ENCODE measurements at regions not wholly inside any gene's neighbourhood (a gene's known extent, or its start where the extent isn't known, plus 50 kb on each side); places are given as distances from the start of the nearest gene placed in this dataset.

GRCh38 chr12:19718401-19718800, 279.1 kb downstream of the AEBP2 start:
- no CpG with 5 or more reads among the region's 2 CpGs for WGBS (ENCODE audit: extremely low coverage, insufficient coverage, insufficient read length)
- H3K79me2 ChIP-seq (ENCODE audit: control insufficient read depth, insufficient read depth, low read length, poor library complexity): no peaks in the 10 kb centered on the region

GRCh38 chr12:19719672-19720071, 280.4 kb downstream of the AEBP2 start:
- no peak overlapping the region for H3K23ac ChIP-seq (ENCODE audit: low read length)
- H2AK5ac ChIP-seq (ENCODE audit: low read length): no peak overlapping the region
- no peak overlapping the region for H4K8ac ChIP-seq (ENCODE audit: low read depth, low read length)
- no peak overlapping the region for H3K9ac ChIP-seq (ENCODE audit: low read length)
- H4K91ac ChIP-seq (ENCODE audit: low read depth, low read length): no peak overlapping the region
- H3K4ac ChIP-seq (ENCODE audit: low read depth, low read length): no peak overlapping the region
- H3K27me3 ChIP-seq (ENCODE audit: insufficient read depth, low read length): no peaks in the 10 kb centered on the region
- H3K36me3 ChIP-seq (ENCODE audit: control insufficient read depth in 1 of 2, insufficient read depth in 2 of 2, low read length in 2 of 2): no peaks in the 10 kb centered on the region
- no peak overlapping the region for H2BK5ac ChIP-seq (ENCODE audit: low read depth, low read length, poor library complexity)
- no peak overlapping the region for H3K18ac ChIP-seq (ENCODE audit: low read length)
- H3K79me1 ChIP-seq (ENCODE audit: low read length): no peaks in the 10 kb centered on the region
- no peak overlapping the region for H3K27ac ChIP-seq (ENCODE audit: low read depth, low read length)
- WGBS (ENCODE audit: extremely low coverage, insufficient coverage, insufficient read length): no CpG with 5 or more reads among the region's 1 CpG
- no peak for DNase-seq
- no peak overlapping the region for H3K4me3 ChIP-seq (ENCODE audit: low read depth, low read length)
- H3K4me2 ChIP-seq (ENCODE audit: low read length): no peak overlapping the region
- H2AFZ ChIP-seq (ENCODE audit: insufficient read depth, low read length, poor library complexity): no peak overlapping the region
- H4K12ac ChIP-seq (ENCODE audit: low read depth, low read length): no peak overlapping the region
- no peak overlapping the region for H3K14ac ChIP-seq (ENCODE audit: low read length)
- H3K9me3 ChIP-seq (ENCODE audit: insufficient read depth, low read depth, low read length): no peaks in the 10 kb centered on the region
- H2BK120ac ChIP-seq (ENCODE audit: insufficient read depth, low read length, poor library complexity): no peak overlapping the region
- no peaks in the 10 kb centered on the region for H3K4me1 ChIP-seq (ENCODE audit: control insufficient read depth in 1 of 2, insufficient read depth in 2 of 2, low read length in 2 of 2)
- no peaks in the 10 kb centered on the region for H3K79me2 ChIP-seq (ENCODE audit: control insufficient read depth, insufficient read depth, low read length, poor library complexity)
- H2BK12ac ChIP-seq (ENCODE audit: low read length): no peak overlapping the region

More at GRCh38 chr12:19718401-19718800, 279.1 kb downstream of the AEBP2 start:
- no peak overlapping the region for H2AK5ac ChIP-seq (ENCODE audit: low read length)
- no peak overlapping the region for H3K4ac ChIP-seq (ENCODE audit: low read depth, low read length)
- H3K4me1 ChIP-seq (ENCODE audit: control insufficient read depth in 1 of 2, insufficient read depth in 2 of 2, low read length in 2 of 2): no peaks in the 10 kb centered on the region
- no peaks in the 10 kb centered on the region for H3K79me1 ChIP-seq (ENCODE audit: low read length)
- H3K27me3 ChIP-seq (ENCODE audit: insufficient read depth, low read length): no peaks in the 10 kb centered on the region
- H4K91ac ChIP-seq (ENCODE audit: low read depth, low read length): no peak overlapping the region
- no peak overlapping the region for H2AFZ ChIP-seq (ENCODE audit: insufficient read depth, low read length, poor library complexity)
- DNase-seq: no peak
- H3K23ac ChIP-seq (ENCODE audit: low read length): no peak overlapping the region
- no peak overlapping the region for H3K14ac ChIP-seq (ENCODE audit: low read length)
- no peak overlapping the region for H3K9ac ChIP-seq (ENCODE audit: low read length)
- no peak overlapping the region for H3K27ac ChIP-seq (ENCODE audit: low read depth, low read length)
- no peak overlapping the region for H2BK120ac ChIP-seq (ENCODE audit: insufficient read depth, low read length, poor library complexity)
- H3K18ac ChIP-seq (ENCODE audit: low read length): no peak overlapping the region
- no peak overlapping the region for H4K8ac ChIP-seq (ENCODE audit: low read depth, low read length)
- no peak overlapping the region for H2BK12ac ChIP-seq (ENCODE audit: low read length)
- no peak overlapping the region for H3K4me2 ChIP-seq (ENCODE audit: low read length)
- no peaks in the 10 kb centered on the region for H3K9me3 ChIP-seq (ENCODE audit: insufficient read depth, low read depth, low read length)
- H3K4me3 ChIP-seq (ENCODE audit: low read depth, low read length): no peak overlapping the region
- no peaks in the 10 kb centered on the region for H3K36me3 ChIP-seq (ENCODE audit: control insufficient read depth in 1 of 2, insufficient read depth in 2 of 2, low read length in 2 of 2)
- H4K12ac ChIP-seq (ENCODE audit: low read depth, low read length): no peak overlapping the region
- no peak overlapping the region for H2BK5ac ChIP-seq (ENCODE audit: low read depth, low read length, poor library complexity)

GRCh38 chr12:19726122-19726521, 286.8 kb downstream of the AEBP2 start:
- H3K27ac ChIP-seq (ENCODE audit: low read depth, low read length): no peak overlapping the region
- DNase-seq: no peak
- H3K36me3 ChIP-seq (ENCODE audit: control insufficient read depth in 1 of 2, insufficient read depth in 2 of 2, low read length in 2 of 2): no peaks in the 10 kb centered on the region
- no peak overlapping the region for H3K4me3 ChIP-seq (ENCODE audit: low read depth, low read length)
- no peak overlapping the region for H3K23ac ChIP-seq (ENCODE audit: low read length)
- H2BK120ac ChIP-seq (ENCODE audit: insufficient read depth, low read length, poor library complexity): no peak overlapping the region
- WGBS (ENCODE audit: extremely low coverage, insufficient coverage, insufficient read length): no CpG with 5 or more reads among the region's 5 CpGs
- H3K79me2 ChIP-seq (ENCODE audit: control insufficient read depth, insufficient read depth, low read length, poor library complexity): no peaks in the 10 kb centered on the region
- H3K14ac ChIP-seq (ENCODE audit: low read length): no peak overlapping the region
- no peak overlapping the region for H4K8ac ChIP-seq (ENCODE audit: low read depth, low read length)
- H3K79me1 ChIP-seq (ENCODE audit: low read length): no peaks in the 10 kb centered on the region
- H2BK5ac ChIP-seq (ENCODE audit: low read depth, low read length, poor library complexity): no peak overlapping the region
- no peak overlapping the region for H3K18ac ChIP-seq (ENCODE audit: low read length)
- H3K4ac ChIP-seq (ENCODE audit: low read depth, low read length): no peak overlapping the region
- H3K9me3 ChIP-seq (ENCODE audit: insufficient read depth, low read depth, low read length): peaks cover 16% of the 10 kb centered on the region
- H2AK5ac ChIP-seq (ENCODE audit: low read length): no peak overlapping the region
- H2AFZ ChIP-seq (ENCODE audit: insufficient read depth, low read length, poor library complexity): no peak overlapping the region
- no peaks in the 10 kb centered on the region for H3K4me1 ChIP-seq (ENCODE audit: control insufficient read depth in 1 of 2, insufficient read depth in 2 of 2, low read length in 2 of 2)
- H4K12ac ChIP-seq (ENCODE audit: low read depth, low read length): no peak overlapping the region
- H3K4me2 ChIP-seq (ENCODE audit: low read length): no peak overlapping the region
- H2BK12ac ChIP-seq (ENCODE audit: low read length): no peak overlapping the region
- no peaks in the 10 kb centered on the region for H3K27me3 ChIP-seq (ENCODE audit: insufficient read depth, low read length)
- H4K91ac ChIP-seq (ENCODE audit: low read depth, low read length): no peak overlapping the region
- H3K9ac ChIP-seq (ENCODE audit: low read length): no peak overlapping the region

GRCh38 chr12:19726592-19726991, 287.3 kb downstream of the AEBP2 start:
- Histone ChIP-seq H3K79me2 (ENCODE audit: control insufficient read depth, insufficient read depth, low read length, poor library complexity) (no peaks in the 10 kb centered on the region), H3K14ac (ENCODE audit: low read length) (no peak overlapping the region), H3K4me2 (ENCODE audit: low read length) (no peak overlapping the region), H3K79me1 (ENCODE audit: low read length) (no peaks in the 10 kb centered on the region), H2BK12ac (ENCODE audit: low read length) (no peak overlapping the region), H3K4me1 (ENCODE audit: control insufficient read depth in 1 of 2, insufficient read depth in 2 of 2, low read length in 2 of 2) (no peaks in the 10 kb centered on the region), H2BK120ac (ENCODE audit: insufficient read depth, low read length, poor library complexity) (no peak overlapping the region), H4K91ac (ENCODE audit: low read depth, low read length) (no peak overlapping the region), H3K23ac (ENCODE audit: low read length) (no peak overlapping the region), H3K9ac (ENCODE audit: low read length) (no peak overlapping the region), H3K9me3 (ENCODE audit: insufficient read depth, low read depth, low read length) (peaks cover 16% of the 10 kb centered on the region), H2AK5ac (ENCODE audit: low read length) (no peak overlapping the region), H3K4me3 (ENCODE audit: low read depth, low read length) (no peak overlapping the region), H4K12ac (ENCODE audit: low read depth, low read length) (no peak overlapping the region), H3K18ac (ENCODE audit: low read length) (no peak overlapping the region), H3K36me3 (ENCODE audit: control insufficient read depth in 1 of 2, insufficient read depth in 2 of 2, low read length in 2 of 2) (no peaks in the 10 kb centered on the region), H4K8ac (ENCODE audit: low read depth, low read length) (no peak overlapping the region), H2AFZ (ENCODE audit: insufficient read depth, low read length, poor library complexity) (no peak overlapping the region), H3K4ac (ENCODE audit: low read depth, low read length) (no peak overlapping the region), H2BK5ac (ENCODE audit: low read depth, low read length, poor library complexity) (no peak overlapping the region), H3K27ac (ENCODE audit: low read depth, low read length) (no peak overlapping the region), H3K27me3 (ENCODE audit: insufficient read depth, low read length) (no peaks in the 10 kb centered on the region)
- DNase-seq: no peak
- no CpG with 5 or more reads among the region's 6 CpGs for WGBS (ENCODE audit: extremely low coverage, insufficient coverage, insufficient read length)
